ENCODE measurements at regions not wholly inside any gene's neighbourhood (a gene's known extent, or its start where the extent isn't known, plus 50 kb on each side); places are given as distances from the start of the nearest gene placed in this dataset.

GRCh38 chr11:8808226-8808585, 102.8 kb upstream of the AKIP1 start:
- no peak overlapping the region; a peak in 1 of 7 replicates for H3K27ac Mint-ChIP-seq
- Histone ChIP-seq H3K14ac (ENCODE audit: insufficient read depth, low read length) (no peak overlapping the region), H2BK12ac (ENCODE audit: insufficient read length, low read depth, low read length) (no peak overlapping the region), H3K79me1 (ENCODE audit: insufficient read depth, low read depth, low read length, poor library complexity, severe bottlenecking) (no peaks in the 10 kb centered on the region), H4K20me1 (ENCODE audit: control insufficient read depth, insufficient read depth, insufficient read length) (no peaks in the 10 kb centered on the region), H4K91ac (ENCODE audit: insufficient read length, low read depth, low read length) (no peak overlapping the region), H3T11ph (ENCODE audit: low read length) (no peak overlapping the region), H2BK20ac (ENCODE audit: low read depth, low read length, poor library complexity, severe bottlenecking) (no peak overlapping the region), H3K23me2 (ENCODE audit: insufficient read length, low read depth, low read length, poor library complexity, severe bottlenecking) (peaks cover 4% of the 10 kb centered on the region), H2AFZ (ENCODE audit: low read length) (no peak overlapping the region), H3K9ac (ENCODE audit: extremely low read depth, insufficient read length, low read length) (no peak overlapping the region), H3K9me3 (ENCODE audit: control insufficient read depth, low read depth, low read length) (no peaks in the 10 kb centered on the region), H3K23ac (ENCODE audit: insufficient read length, low read depth, low read length) (no peak overlapping the region), H2BK15ac (ENCODE audit: low read depth, low read length) (no peak overlapping the region), H2AK5ac (ENCODE audit: insufficient read length, low read length) (no peak overlapping the region), H4K8ac (replicated peaks; ENCODE audit: insufficient read length, low read depth, low read length) (no peak overlapping the region), H3K56ac (ENCODE audit: insufficient read length, low read depth, low read length) (no peak overlapping the region), H3K4me1 (ENCODE audit: insufficient read depth, low read length) (peaks cover 2% of the 10 kb centered on the region; the same call in 1 of the 2 replicates), H3K27ac (ENCODE audit: insufficient read length, low read depth, low read length) (no peak overlapping the region), H2BK5ac (ENCODE audit: insufficient read length, low read length) (no peak overlapping the region), H3K4ac (ENCODE audit: low read depth, low read length) (no peak overlapping the region), H4K5ac (ENCODE audit: insufficient read length, low read depth, low read length) (no peak overlapping the region), H3K4me2 (ENCODE audit: insufficient read depth, insufficient read length, low read length) (no peak overlapping the region), H3K79me2 (ENCODE audit: insufficient read depth, low read length) (no peaks in the 10 kb centered on the region; the same call in 1 of the 2 replicates), H3K18ac (ENCODE audit: insufficient read length, low read depth, low read length) (no peak overlapping the region), H2BK120ac (ENCODE audit: low read depth, low read length, poor library complexity, severe bottlenecking) (no peak overlapping the region), H3K27me3 (ENCODE audit: insufficient read depth, low read length) (no peaks in the 10 kb centered on the region)
- H3K4me3 Mint-ChIP-seq, result peak overlapping the region in 1 of 2 experiments; percentile 22; a peak in 1 of 5 replicates
- TF ChIP-seq CTCF (conservative IDR thresholded peaks at IDR 0.05), result no peak
- peaks cover 37 to 47% of the 10 kb centered on the region in 2 experiments for H3K4me1 Mint-ChIP-seq
- H3K27me3 Mint-ChIP-seq (ENCODE audit: low read depth), result no peaks in the 10 kb centered on the region; the same call in 1 of the 2 replicates
- WGBS (ENCODE audit: extremely low coverage, insufficient read length, low lambda C conversion rate), result no CpG with 5 or more reads among the region's 4 CpGs
- H3K9me3 Mint-ChIP-seq, result no peaks in the 10 kb centered on the region; a peak in 1 of 5 replicates
- DNase-seq, result no peak
- H3K36me3 Mint-ChIP-seq (ENCODE audit: insufficient read depth in 1 of 3, low read depth in 3 of 3), result no peaks in the 10 kb centered on the region

All from H9 (cell line).